ENCODE measurements at regions not wholly inside any gene's neighbourhood (a gene's known extent, or its start where the extent isn't known, plus 50 kb on each side); places are given as distances from the start of the nearest gene placed in this dataset.
"Not testable (repeated sequence)": the region's sequence is repeated elsewhere in the genome, so short reads cannot be mapped to it uniquely, and the experiment has no call there.

GRCh38 chr5:13201022-13201421 is 743.5 kb downstream of the DNAH5 start:
- Histone ChIP-seq H3K27ac (no peak overlapping the region), H3K9me3 (ENCODE audit: severe bottlenecking) (no peaks in the 10 kb centered on the region), H3K4me3 (ENCODE audit: low read depth, low read length) (no peak overlapping the region), H3K27me3 (ENCODE audit: insufficient read depth, low read depth, severe bottlenecking) (no peaks in the 10 kb centered on the region), H3K36me3 (no peaks in the 10 kb centered on the region)
- no peak for DNase-seq
- no peak for TF ChIP-seq CTCF (IDR thresholded peaks at IDR 0.05; ENCODE audit: low read depth, low read length)

- DNase-seq: not testable (repeated sequence)
These were observed 746.3 kb downstream of the DNAH5 start for GRCh38 chr5:13198226-13198625.

GRCh38 chr5:13189532-13189931 is 755.0 kb downstream of the DNAH5 start:
- no peaks in the 10 kb centered on the region for H3K9me3 ChIP-seq (ENCODE audit: severe bottlenecking)
- DNase-seq: no peak
- TF ChIP-seq CTCF (IDR thresholded peaks at IDR 0.05; ENCODE audit: low read depth, low read length): no peak
- no peak overlapping the region for H3K27ac ChIP-seq
- no peaks in the 10 kb centered on the region for H3K27me3 ChIP-seq (ENCODE audit: insufficient read depth, low read depth, severe bottlenecking)
- H3K4me3 ChIP-seq (ENCODE audit: low read depth, low read length): no peak overlapping the region
- no peaks in the 10 kb centered on the region for H3K36me3 ChIP-seq

More at GRCh38 chr5:13198226-13198625, 746.3 kb downstream of the DNAH5 start:
- not testable (repeated sequence) for H3K9me3 ChIP-seq (ENCODE audit: severe bottlenecking); H3K27ac ChIP-seq; H3K27me3 ChIP-seq (ENCODE audit: insufficient read depth, low read depth, severe bottlenecking); H3K4me3 ChIP-seq (ENCODE audit: low read depth, low read length); H3K36me3 ChIP-seq

- Histone ChIP-seq H3K9me3 (ENCODE audit: severe bottlenecking) (no peaks in the 10 kb centered on the region), H3K4me3 (ENCODE audit: low read depth, low read length) (no peak overlapping the region), H3K27ac (no peak overlapping the region), H3K36me3 (no peaks in the 10 kb centered on the region), H3K27me3 (ENCODE audit: insufficient read depth, low read depth, severe bottlenecking) (no peaks in the 10 kb centered on the region)
- no peak for DNase-seq
- no peak for TF ChIP-seq CTCF (IDR thresholded peaks at IDR 0.05; ENCODE audit: low read depth, low read length)
These were observed 756.1 kb downstream of the DNAH5 start for GRCh38 chr5:13188371-13188770.

- no peaks in the 10 kb centered on the region for H3K27me3 ChIP-seq (ENCODE audit: insufficient read depth, low read depth, severe bottlenecking)
- DNase-seq: no peak
- TF ChIP-seq CTCF (IDR thresholded peaks at IDR 0.05; ENCODE audit: low read depth, low read length): no peak
- H3K4me3 ChIP-seq (ENCODE audit: low read depth, low read length): no peak overlapping the region
- H3K9me3 ChIP-seq (ENCODE audit: severe bottlenecking): no peaks in the 10 kb centered on the region
- H3K36me3 ChIP-seq: no peaks in the 10 kb centered on the region
- no peak overlapping the region for H3K27ac ChIP-seq
These were observed 757.3 kb downstream of the DNAH5 start for GRCh38 chr5:13187186-13187585.

- Histone ChIP-seq H3K9me3 (ENCODE audit: severe bottlenecking) (no peaks in the 10 kb centered on the region), H3K27me3 (ENCODE audit: insufficient read depth, low read depth, severe bottlenecking) (no peaks in the 10 kb centered on the region), H3K36me3 (no peaks in the 10 kb centered on the region), H3K27ac (no peak overlapping the region), H3K4me3 (ENCODE audit: low read depth, low read length) (no peak overlapping the region)
- no peak for DNase-seq
- no peak for TF ChIP-seq CTCF (IDR thresholded peaks at IDR 0.05; ENCODE audit: low read depth, low read length)
These were observed 758.3 kb downstream of the DNAH5 start for GRCh38 chr5:13186177-13186576.

Measured in WERI-Rb-1 (cell line).